ENCODE measurements at regions not wholly inside any gene's neighbourhood (a gene's known extent, or its start where the extent isn't known, plus 50 kb on each side); places are given as distances from the start of the nearest gene placed in this dataset.

- intact Hi-C loops (cut with DNase I; ENCODE audit: low total_unique reads) = no loop called here
Measured at GRCh38 chr10:113399065-113399464, 153.8 kb upstream of the HABP2 start.

DNA sequence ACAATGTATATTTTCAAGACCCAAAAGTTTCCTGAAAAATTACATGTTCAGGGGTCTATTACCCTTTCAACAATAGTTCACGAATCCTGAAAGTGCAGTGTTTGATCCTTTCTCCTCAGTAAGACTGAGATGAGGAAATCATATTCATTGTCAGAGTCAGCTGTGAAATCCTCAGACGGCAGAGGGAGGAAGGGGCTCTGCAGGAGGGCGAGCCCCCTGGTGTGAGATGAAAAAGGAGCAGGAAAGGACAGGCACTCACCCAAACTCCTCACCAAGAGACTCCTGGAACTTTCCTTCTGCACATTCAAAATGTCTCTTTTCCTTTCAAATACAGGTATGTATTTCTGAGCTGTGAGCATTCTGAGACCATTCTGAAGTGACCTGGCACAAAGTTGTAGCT is 150.3 kb upstream of the HABP2 start:
- intact Hi-C loops (cut with DNase I; ENCODE audit: low total_unique reads) = no loop called here
- no peak overlapping the region for H3K4me3 ChIP-seq
- no peak for TF ChIP-seq CTCF (IDR thresholded peaks at IDR 0.05)
- no peak for TF ChIP-seq POLR2A (IDR thresholded peaks at IDR 0.05)
- no peak for TF ChIP-seq POLR2AphosphoS5 (IDR thresholded peaks at IDR 0.05)

More at GRCh38 chr10:113399065-113399464, 153.8 kb upstream of the HABP2 start:
- DNase-seq (ENCODE audit: low spot score in 2 of 2) = no peak
- TF ChIP-seq POLR2A (IDR thresholded peaks at IDR 0.05) (no peak), CTCF (IDR thresholded peaks at IDR 0.05) (no peak), POLR2AphosphoS5 (IDR thresholded peaks at IDR 0.05) (no peak)
- Histone ChIP-seq H3K4me1 (peaks cover 0 to 4% of the 10 kb centered on the region in 2 donors), H3K4me3 (no peak overlapping the region), H3K36me3 (no peaks in the 10 kb centered on the region), H3K27me3 (no peaks in the 10 kb centered on the region), H3K9me3 (no peaks in the 10 kb centered on the region), H3K27ac (no peak overlapping the region)

DNA sequence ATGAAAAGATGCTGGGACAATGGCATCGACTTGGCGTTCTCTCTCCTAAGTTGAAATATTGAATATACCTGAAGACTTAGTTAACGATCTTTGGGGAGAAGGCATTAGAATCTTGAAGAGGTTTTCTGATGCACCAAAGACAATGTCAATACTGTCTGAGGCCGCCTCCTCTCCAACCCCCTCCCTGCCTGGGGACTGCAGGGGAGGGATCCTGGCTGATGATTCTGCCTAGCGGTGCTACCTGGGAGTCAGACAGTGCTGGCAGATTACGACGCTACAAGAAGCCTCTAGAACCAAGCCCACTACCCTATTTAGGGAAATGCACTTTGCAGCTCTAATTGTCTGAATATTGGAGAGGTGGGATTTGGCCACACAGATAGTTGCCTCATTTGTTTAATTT is 145.6 kb upstream of the HABP2 start:
- H3K27ac ChIP-seq = no peak overlapping the region
- intact Hi-C loops (cut with DNase I; ENCODE audit: low total_unique reads) = no loop called here
- no peaks in the 10 kb centered on the region for H3K36me3 ChIP-seq
- TF ChIP-seq CTCF (IDR thresholded peaks at IDR 0.05) (no peak), POLR2AphosphoS5 (IDR thresholded peaks at IDR 0.05) (no peak), POLR2A (IDR thresholded peaks at IDR 0.05) (no peak)
- H3K4me3 ChIP-seq = no peak overlapping the region
- no peaks in the 10 kb centered on the region for H3K27me3 ChIP-seq
- no peak for DNase-seq (ENCODE audit: low spot score in 2 of 2)
- H3K4me1 ChIP-seq = no peaks in the 10 kb centered on the region
- H3K9me3 ChIP-seq = no peaks in the 10 kb centered on the region

More for the DNA sequence above, 150.3 kb upstream of the HABP2 start:
- Histone ChIP-seq H3K36me3 (no peaks in the 10 kb centered on the region), H3K4me1 (no peaks in the 10 kb centered on the region), H3K9me3 (no peaks in the 10 kb centered on the region), H3K27me3 (no peaks in the 10 kb centered on the region), H3K27ac (no peak overlapping the region)
- DNase-seq (ENCODE audit: low spot score in 2 of 2) = no peak

DNA sequence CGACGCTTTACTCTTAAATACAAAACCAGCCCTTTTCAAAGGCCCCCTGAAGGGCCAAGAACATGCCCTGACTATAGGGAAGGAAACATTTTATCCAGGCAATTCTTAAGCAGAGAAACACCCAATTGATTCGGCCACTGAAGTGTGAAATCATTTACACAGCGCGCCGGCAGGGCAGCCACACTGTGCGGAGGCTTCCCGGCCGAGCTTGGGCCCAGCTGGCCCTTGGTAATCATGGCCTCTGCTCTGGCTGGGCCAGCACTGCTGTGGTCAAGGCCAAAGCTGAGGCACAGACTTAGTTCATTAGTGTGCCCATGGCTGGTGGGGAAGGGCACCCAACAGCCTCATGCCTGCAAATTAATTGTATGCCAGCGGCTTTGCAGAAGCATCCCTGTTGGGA is 143.7 kb upstream of the HABP2 start:
- no peak for DNase-seq (ENCODE audit: low spot score in 2 of 2)
- no peak overlapping the region for H3K27ac ChIP-seq
- no peaks in the 10 kb centered on the region for H3K9me3 ChIP-seq
- intact Hi-C loops (cut with DNase I; ENCODE audit: low total_unique reads) = no loop called here
- no peaks in the 10 kb centered on the region for H3K27me3 ChIP-seq
- H3K4me3 ChIP-seq = no peak overlapping the region
- H3K4me1 ChIP-seq = no peaks in the 10 kb centered on the region
- no peaks in the 10 kb centered on the region for H3K36me3 ChIP-seq
- no peak for TF ChIP-seq POLR2AphosphoS5 (IDR thresholded peaks at IDR 0.05)
- no peak for TF ChIP-seq POLR2A (IDR thresholded peaks at IDR 0.05)
- TF ChIP-seq CTCF (IDR thresholded peaks at IDR 0.05) = no peak

GRCh38 chr10:113410618-113411017 is 142.2 kb upstream of the HABP2 start:
- H3K9me3 ChIP-seq = no peaks in the 10 kb centered on the region
- TF ChIP-seq POLR2AphosphoS5 (IDR thresholded peaks at IDR 0.05) (no peak), CTCF (IDR thresholded peaks at IDR 0.05) (no peak), POLR2A (IDR thresholded peaks at IDR 0.05) (no peak)
- no peak overlapping the region for H3K4me3 ChIP-seq
- no peaks in the 10 kb centered on the region for H3K36me3 ChIP-seq
- H3K27ac ChIP-seq = no peak overlapping the region
- H3K4me1 ChIP-seq = no peaks in the 10 kb centered on the region
- H3K27me3 ChIP-seq = no peaks in the 10 kb centered on the region
- DNase-seq (ENCODE audit: low spot score in 2 of 2) = no peak
- intact Hi-C loops (cut with DNase I; ENCODE audit: low total_unique reads) = no loop called here
